SK-N-SH treated with all-trans-retinoic acid at 6 μM for 48 hours (cell line): ENCODE measurements at regions not wholly inside any gene's neighbourhood (a gene's known extent, or its start where the extent isn't known, plus 50 kb on each side); places are given as distances from the start of the nearest gene placed in this dataset.

Experiments
- CSDC2 ChIP-seq: fragments of 250-450 bp; sonication (Bioruptor Pico); IDR thresholded peaks from 2 replicates; pipeline ENCODE4 v1.5.0; 2020; ENCODE audit warnings: mild to moderate bottlenecking, moderate library complexity
- ESRRG ChIP-seq: fragments of 250-450 bp; sonication (Bioruptor Pico); IDR thresholded peaks from 2 replicates; pipeline ENCODE4 v1.6.1; 2021; ENCODE audit warnings: mild to moderate bottlenecking
- GLIS3 ChIP-seq: fragments of 250-450 bp; sonication (Bioruptor Pico); IDR thresholded peaks from 2 replicates; pipeline ENCODE4 v1.5.0; 2020; ENCODE audit warnings: mild to moderate bottlenecking, moderate library complexity
- ISL1 ChIP-seq: fragments of 250-450 bp; sonication (Bioruptor Pico); IDR thresholded peaks from 2 replicates; pipeline ENCODE4 v2.1.2; 2022; ENCODE audit warnings: mild to moderate bottlenecking, moderate library complexity
- PPARA ChIP-seq: fragments of 250-450 bp; sonication (Bioruptor Pico); IDR thresholded peaks from 2 replicates; pipeline ENCODE4 v1.5.0; 2020; ENCODE audit warnings: mild to moderate bottlenecking, borderline replicate concordance
- SNAI2 ChIP-seq: fragments of 250-450 bp; sonication (Bioruptor Pico); IDR thresholded peaks from 2 replicates; pipeline ENCODE4 v1.5.0; 2020; ENCODE audit warnings: mild to moderate bottlenecking, moderate library complexity
- TOX ChIP-seq: fragments of 250-450 bp; sonication (Bioruptor Pico); IDR thresholded peaks from 2 replicates; pipeline ENCODE4 v1.8.0; 2021; ENCODE audit warnings: mild to moderate bottlenecking, moderate library complexity, borderline replicate concordance
- ZNF565 ChIP-seq: fragments of 450-650 bp; formaldehyde crosslinking; conservative IDR thresholded peaks from 2 replicates; pipeline ENCODE4 v1.5.0; 2020; ENCODE audit warnings: low read depth, mild to moderate bottlenecking, moderate library complexity
- TF ChIP-seq, protein P1 (sequence below): fragments of 250-450 bp; sonication (Bioruptor Pico); IDR thresholded peaks from 2 replicates; pipeline ENCODE4 v1.8.0; 2020; ENCODE audit warnings: mild to moderate bottlenecking, moderate library complexity, borderline replicate concordance
- TF ChIP-seq, protein P2 (sequence below): fragments of 250-450 bp; sonication (Bioruptor Pico); IDR thresholded peaks from 2 replicates; pipeline ENCODE4 v1.8.0; 2021; ENCODE audit warnings: low read depth, mild to moderate bottlenecking, moderate library complexity, borderline replicate concordance

DNA sequence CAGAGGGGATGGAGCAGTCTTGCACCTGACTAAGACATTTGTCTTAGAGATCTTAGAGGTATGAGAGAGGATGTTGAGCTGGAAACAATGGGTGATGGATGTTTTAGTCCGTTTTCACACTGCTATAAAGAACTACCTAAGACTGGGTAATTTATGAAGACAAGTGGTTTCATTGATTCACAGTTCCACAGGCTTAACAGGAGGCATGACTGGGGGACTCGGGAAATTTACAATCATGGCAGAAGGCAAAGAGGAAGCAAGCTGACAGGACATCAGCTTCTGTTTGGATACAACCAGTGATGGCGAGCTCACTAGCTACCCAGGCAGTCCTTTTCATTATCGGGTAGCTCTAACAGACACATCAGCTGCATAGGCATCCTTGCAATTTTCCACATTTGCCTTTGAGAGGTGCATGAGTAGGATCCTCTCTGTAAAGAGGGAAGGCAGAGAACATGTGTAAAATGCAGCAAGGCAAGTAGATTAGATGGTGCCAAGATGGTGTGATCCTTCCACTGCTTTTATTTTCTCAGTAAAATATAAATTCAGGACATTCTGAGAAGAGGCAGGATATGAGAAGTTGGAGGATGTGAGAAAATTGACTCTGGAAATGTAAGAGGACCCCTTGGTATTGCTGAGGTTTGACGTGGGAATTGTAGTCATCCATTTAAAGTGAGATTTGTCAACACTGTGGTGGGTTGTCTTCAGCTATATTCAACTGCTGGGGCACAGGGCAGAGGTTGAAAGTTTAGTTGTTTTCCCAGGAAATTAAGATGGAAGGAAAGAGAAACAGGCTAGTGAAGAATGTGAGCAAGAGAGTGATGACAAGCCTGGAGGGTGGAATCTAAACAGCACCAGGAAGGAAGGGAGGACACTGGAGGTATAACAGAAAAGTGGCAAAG is 1140.0 kb upstream of the AUTS2 start:
- TF ChIP-seq, protein P1, sequence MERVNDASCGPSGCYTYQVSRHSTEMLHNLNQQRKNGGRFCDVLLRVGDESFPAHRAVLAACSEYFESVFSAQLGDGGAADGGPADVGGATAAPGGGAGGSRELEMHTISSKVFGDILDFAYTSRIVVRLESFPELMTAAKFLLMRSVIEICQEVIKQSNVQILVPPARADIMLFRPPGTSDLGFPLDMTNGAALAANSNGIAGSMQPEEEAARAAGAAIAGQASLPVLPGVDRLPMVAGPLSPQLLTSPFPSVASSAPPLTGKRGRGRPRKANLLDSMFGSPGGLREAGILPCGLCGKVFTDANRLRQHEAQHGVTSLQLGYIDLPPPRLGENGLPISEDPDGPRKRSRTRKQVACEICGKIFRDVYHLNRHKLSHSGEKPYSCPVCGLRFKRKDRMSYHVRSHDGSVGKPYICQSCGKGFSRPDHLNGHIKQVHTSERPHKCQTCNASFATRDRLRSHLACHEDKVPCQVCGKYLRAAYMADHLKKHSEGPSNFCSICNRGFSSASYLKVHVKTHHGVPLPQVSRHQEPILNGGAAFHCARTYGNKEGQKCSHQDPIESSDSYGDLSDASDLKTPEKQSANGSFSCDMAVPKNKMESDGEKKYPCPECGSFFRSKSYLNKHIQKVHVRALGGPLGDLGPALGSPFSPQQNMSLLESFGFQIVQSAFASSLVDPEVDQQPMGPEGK (CRISPR knock-in tag): no peak
- TF ChIP-seq ISL1 (CRISPR knock-in tag) (no peak), TOX (CRISPR knock-in tag) (no peak), ESRRG (no peak), PPARA (CRISPR knock-in tag) (no peak), ZNF565 (CRISPR knock-in tag) (no peak), CSDC2 (CRISPR knock-in tag) (no peak), SNAI2 (no peak), GLIS3 (CRISPR knock-in tag) (no peak)
- TF ChIP-seq, protein P2, sequence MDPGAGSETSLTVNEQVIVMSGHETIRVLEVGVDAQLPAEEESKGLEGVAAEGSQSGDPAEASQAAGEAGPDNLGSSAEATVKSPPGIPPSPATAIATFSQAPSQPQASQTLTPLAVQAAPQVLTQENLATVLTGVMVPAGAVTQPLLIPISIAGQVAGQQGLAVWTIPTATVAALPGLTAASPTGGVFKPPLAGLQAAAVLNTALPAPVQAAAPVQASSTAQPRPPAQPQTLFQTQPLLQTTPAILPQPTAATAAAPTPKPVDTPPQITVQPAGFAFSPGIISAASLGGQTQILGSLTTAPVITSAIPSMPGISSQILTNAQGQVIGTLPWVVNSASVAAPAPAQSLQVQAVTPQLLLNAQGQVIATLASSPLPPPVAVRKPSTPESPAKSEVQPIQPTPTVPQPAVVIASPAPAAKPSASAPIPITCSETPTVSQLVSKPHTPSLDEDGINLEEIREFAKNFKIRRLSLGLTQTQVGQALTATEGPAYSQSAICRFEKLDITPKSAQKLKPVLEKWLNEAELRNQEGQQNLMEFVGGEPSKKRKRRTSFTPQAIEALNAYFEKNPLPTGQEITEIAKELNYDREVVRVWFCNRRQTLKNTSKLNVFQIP: no peak
